GM21619 (cell line): ENCODE measurements at regions not wholly inside any gene's neighbourhood (a gene's known extent, or its start where the extent isn't known, plus 50 kb on each side); places are given as distances from the start of the nearest gene placed in this dataset.

Source experiments
- ATAC-seq: cut with Tn5 transposase; IDR thresholded peaks from one replicate; pipeline ENCODE4 v1.9.1; 2021; ENCODE audit not compliant: unreplicated experiment

DNA sequence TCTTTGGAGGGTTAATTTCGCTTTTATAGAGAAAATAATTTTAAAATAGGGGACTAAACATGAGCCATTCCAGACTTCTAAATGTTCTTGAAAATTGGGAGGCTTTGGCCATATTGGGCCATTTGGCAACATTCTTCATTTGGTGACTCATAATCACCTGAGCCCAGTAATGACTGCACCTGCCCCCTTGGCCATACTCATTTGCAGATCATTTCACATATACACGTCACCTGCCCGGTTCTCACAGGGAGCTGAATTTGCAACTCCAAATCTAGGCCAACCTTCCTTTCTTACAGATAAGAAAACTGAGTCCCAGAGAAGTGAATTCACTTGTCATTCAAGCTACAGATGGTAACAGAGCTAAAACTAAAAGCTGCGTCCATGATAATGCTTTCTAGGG, 289.7 kb downstream of the EPHA4 start:
- ATAC-seq = no peak

GRCh38 chr2:221283896-221284545, 288.1 kb downstream of the EPHA4 start:
- no peak for ATAC-seq

DNA sequence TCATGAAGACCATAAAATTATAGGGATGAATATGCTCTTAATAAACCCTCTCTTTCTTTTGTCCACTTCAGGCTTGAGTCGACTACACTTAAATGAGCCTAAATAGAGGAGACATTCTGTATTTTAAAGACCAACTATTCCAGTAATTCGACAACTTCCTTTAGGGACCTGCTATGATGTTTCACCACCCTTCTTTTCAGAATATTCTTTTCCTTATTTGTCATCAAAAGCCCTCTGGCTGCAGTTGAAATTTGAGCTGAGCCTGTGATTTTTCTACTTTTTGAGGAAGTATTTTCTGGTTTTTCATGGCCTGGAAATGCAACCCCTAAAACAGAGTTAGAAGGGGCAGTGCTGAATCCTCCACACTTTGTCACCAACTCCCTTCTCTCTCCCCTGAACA, 287.0 kb downstream of the EPHA4 start:
- no peak for ATAC-seq

DNA sequence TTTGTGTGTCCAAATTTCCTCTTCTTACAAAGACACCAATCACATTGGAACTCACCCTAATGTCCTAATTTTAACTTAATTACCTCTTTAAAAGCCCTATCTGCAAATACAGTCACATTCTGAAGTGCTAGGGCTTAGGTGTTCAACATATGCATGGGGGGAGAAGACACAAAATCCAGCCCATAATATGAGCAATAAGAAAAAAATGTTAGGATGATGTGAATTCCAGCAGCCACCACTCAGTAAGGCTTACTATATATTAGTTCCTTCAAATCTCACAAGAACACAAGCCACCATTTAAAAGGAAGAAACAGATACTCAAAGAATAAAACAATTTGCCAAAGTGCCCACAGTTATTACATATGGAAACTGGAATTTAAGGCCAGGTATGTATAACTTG, 285.7 kb downstream of the EPHA4 start:
- no peak for ATAC-seq

DNA sequence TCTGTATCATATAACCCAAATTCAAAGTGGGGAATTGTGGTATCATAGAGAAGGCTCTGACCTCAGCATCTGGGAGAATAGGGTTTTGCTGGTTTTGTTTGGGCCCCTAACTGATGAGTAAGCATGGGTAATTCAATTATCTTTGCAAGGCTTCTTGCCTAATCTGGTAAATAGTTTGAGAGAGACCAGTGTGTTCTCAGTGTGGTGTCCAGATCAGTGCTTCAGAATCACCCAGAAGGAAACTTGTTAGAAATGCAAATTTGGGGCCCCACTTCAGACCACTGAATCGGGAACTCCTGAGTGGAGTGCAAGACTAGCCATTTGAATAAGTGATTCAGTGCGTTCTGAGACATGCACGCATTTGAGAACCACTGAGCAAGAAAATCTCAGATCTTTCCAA, 282.7 kb downstream of the EPHA4 start:
- ATAC-seq = no peak

- ATAC-seq = no peak
These were observed 282.3 kb downstream of the EPHA4 start for GRCh38 chr2:221289846-221290245.

- ATAC-seq = no peak
These were observed 278.0 kb downstream of the EPHA4 start for GRCh38 chr2:221293949-221294742.

- no peak for ATAC-seq
These were observed 267.2 kb downstream of the EPHA4 start for GRCh38 chr2:221304916-221305315.

DNA sequence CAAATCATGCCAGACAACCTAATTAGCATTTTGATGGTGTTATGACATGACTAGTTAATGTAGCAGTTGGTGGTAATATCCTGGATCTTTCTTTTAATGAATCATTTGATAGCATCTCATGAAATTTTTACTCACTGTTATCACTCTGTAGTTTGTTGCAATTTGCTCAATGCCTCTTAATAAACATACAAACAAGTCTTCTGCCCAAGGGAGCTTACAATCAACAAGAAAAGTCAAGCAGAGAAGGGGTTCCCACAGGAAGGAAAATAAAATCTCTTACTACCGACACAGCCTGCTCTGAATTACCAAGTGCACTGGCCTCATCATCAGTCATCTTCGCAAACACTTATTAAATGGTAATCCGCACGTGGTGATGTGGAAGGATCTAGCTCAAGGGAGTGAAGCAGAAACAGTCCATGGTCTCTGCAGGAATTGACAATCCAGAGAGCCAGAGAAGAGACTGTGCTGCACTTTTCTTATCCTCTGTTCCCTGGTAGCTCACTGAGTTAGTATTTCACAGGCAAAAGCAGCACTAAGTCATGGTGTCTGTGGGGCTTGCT, 263.5 kb downstream of the EPHA4 start:
- ATAC-seq = no peak

- no peak for ATAC-seq
These were observed 262.1 kb downstream of the EPHA4 start for GRCh38 chr2:221309892-221310583.

DNA sequence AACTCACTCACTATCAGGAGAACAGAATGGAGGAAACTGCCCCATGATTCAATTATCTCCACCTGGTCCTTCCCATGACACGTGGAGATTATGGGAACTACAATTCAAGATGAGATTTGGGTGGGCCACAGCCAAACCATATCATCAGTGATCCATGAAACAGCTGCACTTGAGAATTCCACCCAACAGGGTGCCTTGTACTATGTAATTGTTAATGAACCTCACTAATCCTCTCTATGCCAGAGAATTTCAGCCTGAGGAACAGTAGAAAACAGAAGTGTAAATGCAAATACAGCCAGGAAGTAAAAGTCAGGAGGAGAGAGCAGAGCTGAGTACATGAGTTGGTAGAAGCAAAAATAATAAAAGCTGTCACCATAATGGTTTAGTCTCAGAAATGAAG, 261.4 kb downstream of the EPHA4 start:
- no peak for ATAC-seq

DNA sequence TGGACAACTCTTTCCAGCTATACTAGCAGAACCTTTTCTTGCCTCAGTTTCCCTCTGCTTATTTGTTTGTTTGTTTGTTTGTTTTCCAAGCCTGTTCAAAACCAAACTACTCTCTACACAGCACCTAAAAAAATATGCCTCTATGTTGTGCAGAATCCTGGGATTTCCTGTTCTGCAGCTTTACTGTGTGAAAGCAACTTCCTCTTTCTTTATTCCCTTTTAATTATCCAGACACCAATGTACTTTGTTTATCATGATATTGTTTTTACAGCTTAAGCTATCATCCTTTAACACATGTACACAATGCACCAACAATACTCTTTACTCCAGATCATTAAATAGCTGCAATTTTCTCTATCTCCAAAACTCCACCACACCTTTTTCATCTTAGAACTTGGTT, 259.5 kb downstream of the EPHA4 start:
- ATAC-seq = no peak

GRCh38 chr2:221314786-221315185, 257.3 kb downstream of the EPHA4 start:
- no peak for ATAC-seq

GRCh38 chr2:221318376-221319130, 253.6 kb downstream of the EPHA4 start:
- no peak for ATAC-seq

GRCh38 chr2:221322741-221323140, 249.4 kb downstream of the EPHA4 start:
- no peak for ATAC-seq

GRCh38 chr2:221323513-221323912, 248.6 kb downstream of the EPHA4 start:
- no peak for ATAC-seq

DNA sequence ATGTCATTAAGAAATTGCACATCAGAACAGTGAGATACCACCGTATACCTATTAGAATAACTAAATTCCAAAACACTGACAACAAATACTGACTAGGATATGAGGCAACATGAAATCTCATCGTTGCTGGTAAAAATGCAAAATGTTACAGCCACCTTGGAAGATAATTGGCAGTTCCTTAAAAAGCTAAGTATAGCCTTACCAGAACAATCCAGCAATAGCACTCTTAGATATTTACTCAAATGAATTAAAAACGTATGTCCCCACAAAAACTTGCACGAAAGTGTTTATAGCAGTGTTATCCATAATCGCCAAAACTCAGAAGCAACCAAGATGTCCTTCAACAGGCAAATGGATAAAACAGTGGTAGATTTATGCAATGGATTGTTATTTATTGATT, 241.7 kb downstream of the EPHA4 start:
- no peak for ATAC-seq

- ATAC-seq = no peak
These were observed 237.5 kb downstream of the EPHA4 start for GRCh38 chr2:221334481-221335218.

DNA sequence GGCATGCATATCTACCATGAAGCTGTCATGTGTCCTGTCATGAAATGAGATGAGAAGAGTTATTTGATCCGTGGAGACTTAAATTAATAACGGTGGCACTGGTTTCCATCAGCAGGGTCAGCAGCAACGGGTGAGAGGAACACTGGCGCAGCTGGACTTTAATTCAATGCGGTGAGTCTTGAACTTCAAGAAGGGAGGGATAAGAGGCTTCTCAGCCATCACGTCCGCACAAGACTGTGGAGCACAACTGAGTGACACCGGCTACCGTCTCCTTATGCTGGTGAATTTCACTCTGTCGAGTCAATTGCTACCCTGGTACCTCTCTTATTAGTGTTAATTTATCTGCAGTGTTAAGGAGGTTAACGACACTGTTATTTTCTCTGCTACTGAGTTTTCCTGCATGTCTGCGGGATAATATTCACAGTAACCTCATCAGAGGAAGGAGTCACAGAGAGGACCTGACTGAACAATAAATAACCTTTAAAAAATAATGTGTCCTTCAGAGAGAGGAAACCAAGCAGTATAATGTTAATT, 236.8 kb downstream of the EPHA4 start:
- no peak for ATAC-seq

DNA sequence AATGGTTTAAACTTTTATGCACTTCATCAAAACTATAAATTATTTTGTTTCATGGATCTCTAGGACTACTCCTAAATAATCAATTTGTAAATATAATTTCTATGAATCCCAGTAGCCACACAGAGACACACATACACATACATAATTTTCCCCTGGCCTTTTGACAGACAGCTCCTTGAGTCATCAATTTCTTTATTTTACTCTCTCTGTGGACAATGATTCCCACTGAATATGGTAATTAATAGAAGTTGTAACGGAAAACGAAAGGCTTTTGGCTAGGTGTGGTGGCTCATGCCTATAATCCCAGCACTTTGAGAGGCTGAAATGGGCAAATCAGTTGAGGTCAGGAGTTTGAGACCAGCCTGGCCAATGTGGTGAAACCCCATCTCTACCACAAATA, 235.1 kb downstream of the EPHA4 start:
- no peak for ATAC-seq
